ENCODE measurements at regions not wholly inside any gene's neighbourhood (a gene's known extent, or its start where the extent isn't known, plus 50 kb on each side); places are given as distances from the start of the nearest gene placed in this dataset.

DNA sequence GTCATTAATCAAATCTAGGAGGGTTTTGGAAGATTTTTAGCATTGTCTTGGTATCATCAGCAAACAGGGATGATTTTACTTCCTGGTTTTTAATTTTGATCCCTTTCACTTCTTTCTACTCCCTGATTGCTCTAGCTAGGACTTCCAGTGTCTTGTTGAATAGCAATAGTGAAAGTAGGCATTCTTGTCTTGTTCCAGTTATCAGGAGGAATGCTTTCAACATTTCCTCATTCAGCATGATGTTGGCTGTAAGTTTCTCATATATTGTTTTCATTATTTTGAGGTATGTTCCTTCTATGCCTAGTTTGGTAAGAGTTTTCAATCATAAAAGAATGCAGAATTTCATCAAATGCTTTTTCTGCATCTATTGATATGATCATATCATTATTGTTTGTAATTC lies 244.2 kb upstream of the CLEC14A start:
- TF ChIP-seq, protein P1, sequence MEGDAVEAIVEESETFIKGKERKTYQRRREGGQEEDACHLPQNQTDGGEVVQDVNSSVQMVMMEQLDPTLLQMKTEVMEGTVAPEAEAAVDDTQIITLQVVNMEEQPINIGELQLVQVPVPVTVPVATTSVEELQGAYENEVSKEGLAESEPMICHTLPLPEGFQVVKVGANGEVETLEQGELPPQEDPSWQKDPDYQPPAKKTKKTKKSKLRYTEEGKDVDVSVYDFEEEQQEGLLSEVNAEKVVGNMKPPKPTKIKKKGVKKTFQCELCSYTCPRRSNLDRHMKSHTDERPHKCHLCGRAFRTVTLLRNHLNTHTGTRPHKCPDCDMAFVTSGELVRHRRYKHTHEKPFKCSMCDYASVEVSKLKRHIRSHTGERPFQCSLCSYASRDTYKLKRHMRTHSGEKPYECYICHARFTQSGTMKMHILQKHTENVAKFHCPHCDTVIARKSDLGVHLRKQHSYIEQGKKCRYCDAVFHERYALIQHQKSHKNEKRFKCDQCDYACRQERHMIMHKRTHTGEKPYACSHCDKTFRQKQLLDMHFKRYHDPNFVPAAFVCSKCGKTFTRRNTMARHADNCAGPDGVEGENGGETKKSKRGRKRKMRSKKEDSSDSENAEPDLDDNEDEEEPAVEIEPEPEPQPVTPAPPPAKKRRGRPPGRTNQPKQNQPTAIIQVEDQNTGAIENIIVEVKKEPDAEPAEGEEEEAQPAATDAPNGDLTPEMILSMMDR (IDR thresholded peaks at IDR 0.05; ENCODE audit: poor library complexity) = no peak
- TF ChIP-seq EZH2phosphoT487 (IDR thresholded peaks at IDR 0.05; ENCODE audit: low read depth, severe bottlenecking, unreplicated experiment) = no peak
- no peak for TF ChIP-seq EZH2 (IDR thresholded peaks at IDR 0.05; ENCODE audit: borderline replicate concordance)
